HG03520 (cell line): ENCODE measurements at regions not wholly inside any gene's neighbourhood (a gene's known extent, or its start where the extent isn't known, plus 50 kb on each side); places are given as distances from the start of the nearest gene placed in this dataset.
"Not testable (repeated sequence)": the region's sequence is repeated elsewhere in the genome, so short reads cannot be mapped to it uniquely, and the experiment has no call there.

Experiments used
- ATAC-seq: cut with Tn5 transposase; IDR thresholded peaks from one replicate; pipeline ENCODE4 v1.9.1; 2021; ENCODE audit warnings: mild to moderate bottlenecking, moderate library complexity; ENCODE audit not compliant: unreplicated experiment

DNA sequence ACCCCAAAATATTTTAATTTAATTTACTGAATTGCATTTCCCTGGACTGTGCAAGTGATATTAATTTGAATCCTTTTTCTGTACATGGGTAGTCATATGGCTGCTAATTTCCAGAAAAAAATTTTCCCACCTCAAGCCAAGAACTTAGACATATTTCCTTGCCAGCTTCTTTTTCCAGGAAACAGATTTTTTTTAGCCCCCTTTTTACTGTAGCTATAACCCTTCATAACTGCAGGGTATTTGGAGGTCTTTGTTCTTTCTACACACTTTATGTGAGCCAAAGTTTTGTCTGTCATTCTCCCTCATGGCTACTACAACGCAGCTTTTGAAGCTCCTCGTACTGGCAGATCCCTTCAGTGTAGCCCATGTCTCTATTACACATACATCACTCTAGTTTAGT, 261.2 kb upstream of the PIK3R1 start:
- no peak for ATAC-seq

DNA sequence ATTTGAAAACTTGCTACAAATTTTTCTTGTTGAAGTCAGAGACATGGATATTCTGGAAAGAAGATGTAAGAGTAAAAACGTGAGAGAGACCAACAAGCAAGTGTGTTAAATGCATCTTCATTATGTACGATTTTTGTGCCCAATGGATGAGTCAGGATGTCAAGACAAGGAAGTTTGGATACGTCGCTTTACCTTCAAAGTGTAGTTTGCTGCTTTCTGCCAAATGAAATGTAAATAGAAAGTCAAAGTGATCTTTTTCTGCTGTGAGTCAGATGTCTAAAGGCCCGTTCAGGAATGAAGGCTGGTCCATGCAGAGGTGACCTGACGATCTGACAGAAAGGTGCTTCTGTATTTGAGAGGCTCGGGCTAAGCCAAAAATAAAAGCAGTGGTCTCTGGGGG, 273.1 kb upstream of the PIK3R1 start:
- no peak for ATAC-seq

- ATAC-seq: no peak
These were observed 273.7 kb upstream of the PIK3R1 start for GRCh38 chr5:67941614-67942401.

DNA sequence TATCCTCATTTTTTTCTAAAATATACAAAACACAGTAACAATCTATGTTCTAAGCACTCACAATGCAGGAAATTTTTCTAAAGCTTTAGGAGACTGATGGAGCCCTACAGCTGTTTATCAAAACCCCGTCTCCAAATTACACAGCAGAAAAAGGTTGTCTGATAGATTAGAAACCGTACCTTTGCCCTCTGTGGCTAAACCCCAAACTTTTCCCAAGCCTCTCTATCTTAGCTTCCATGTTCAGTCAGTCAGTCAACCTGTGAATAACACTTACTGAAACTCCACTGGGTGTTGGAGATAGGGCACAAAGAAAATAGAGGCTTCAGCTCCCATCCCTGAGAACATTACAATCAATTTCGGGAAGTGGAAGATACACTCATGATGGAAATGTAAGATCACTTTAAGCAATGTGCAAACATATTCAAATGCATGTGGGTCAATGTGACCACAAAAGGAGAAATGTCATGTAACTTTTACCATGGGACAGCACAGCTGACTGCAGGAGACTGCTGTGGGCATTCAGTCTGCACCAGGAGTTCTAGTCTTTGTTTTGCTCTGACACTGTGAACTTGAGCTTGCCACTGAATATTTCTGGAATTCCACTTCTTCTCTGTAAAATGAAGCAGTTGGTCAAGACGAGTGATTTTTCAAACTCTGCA, 279.5 kb upstream of the PIK3R1 start:
- ATAC-seq: no peak

DNA sequence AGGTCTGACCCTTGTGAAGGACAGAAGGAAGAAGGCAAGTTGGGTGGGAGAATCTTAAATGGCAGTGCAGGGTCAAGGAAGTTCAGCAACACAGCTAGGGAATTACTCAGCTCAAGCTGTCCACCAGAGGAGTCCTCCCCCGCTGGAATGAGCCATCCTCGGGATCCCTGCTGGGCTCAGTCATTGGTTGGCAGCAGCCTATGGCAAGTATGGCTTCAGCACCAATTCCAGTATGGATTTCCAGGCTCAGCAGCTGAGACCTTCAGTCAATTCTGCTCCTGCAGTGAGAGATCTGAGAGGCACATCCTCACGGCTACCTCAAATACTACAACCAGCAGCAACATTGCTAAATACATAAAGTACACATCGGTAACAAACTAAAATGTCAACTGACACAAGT, 280.6 kb upstream of the PIK3R1 start:
- ATAC-seq: no peak

- no peak for ATAC-seq
These were observed 290.0 kb upstream of the PIK3R1 start for GRCh38 chr5:67925511-67925910.

- no peak for ATAC-seq
These were observed 294.5 kb upstream of the PIK3R1 start for GRCh38 chr5:67921004-67921601.

DNA sequence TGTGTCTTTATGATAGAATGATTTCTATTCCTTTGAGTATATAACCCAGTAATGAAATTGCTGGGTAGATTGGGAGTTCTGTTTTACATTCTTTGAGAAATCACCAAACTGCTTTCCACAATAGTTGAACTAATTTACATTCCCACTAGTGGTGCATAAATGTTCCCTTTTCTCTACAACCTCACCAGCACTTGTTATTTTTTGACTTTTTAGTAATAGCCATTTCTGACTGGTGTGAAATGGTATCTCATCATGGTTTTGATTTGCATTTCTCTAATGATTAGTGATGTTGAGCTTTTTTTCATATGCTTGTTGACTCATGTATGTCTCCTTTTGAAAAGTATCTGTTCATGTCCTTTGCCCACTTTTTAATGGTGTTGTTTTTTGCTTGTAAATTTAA, 296.0 kb upstream of the PIK3R1 start:
- not testable (repeated sequence) for ATAC-seq

DNA sequence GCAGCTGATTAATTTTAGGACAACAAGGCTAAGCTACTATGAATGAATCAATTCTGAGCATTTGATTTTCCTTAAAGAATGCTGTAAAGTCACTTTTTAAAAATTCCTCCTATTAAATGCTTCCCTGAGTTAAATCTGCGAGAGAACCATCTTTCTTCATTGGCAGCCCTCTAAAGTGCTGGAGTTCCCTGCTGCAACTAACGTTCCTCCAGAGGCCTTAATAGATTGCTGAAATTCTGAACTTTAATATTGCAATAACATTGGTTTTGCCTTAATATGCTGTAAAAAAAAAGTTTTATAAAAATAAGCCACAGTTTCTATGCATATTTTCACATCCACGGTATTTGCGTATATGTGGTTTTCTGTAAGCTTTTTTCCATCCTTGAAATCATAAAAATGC, 298.0 kb upstream of the PIK3R1 start:
- no peak for ATAC-seq

- ATAC-seq: no peak
These were observed 305.0 kb upstream of the PIK3R1 start for GRCh38 chr5:67910546-67910945.

DNA sequence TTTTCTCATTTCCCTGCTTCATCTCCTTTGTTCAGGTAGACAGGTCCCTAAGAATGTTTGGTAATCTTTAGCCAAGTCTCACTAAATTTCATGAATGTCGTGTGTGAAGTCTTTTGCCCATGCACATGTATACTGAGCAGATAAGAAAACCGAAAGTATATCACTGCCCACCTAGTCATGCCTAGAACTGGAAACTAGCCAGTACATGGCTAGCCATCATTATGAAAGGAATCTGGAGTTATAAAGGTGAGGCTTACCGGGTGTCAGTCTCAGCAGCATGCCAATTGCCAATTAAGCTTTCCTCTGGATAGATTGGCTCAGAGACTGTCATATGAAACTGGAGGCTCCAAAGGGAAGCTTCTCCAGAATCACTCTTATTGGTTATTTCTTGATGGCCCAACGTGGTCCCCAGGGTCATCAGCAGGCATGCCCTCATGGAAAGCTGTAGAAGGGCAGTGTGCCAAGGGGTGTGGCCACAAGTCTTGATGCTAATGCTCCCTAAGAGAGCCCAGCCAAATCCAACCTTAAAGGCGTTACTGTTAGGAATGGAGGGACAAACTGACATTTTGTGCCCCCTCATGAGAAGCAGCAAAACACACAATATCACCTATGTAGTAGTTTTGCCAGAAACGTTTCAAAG, 307.3 kb upstream of the PIK3R1 start:
- ATAC-seq: no peak

- ATAC-seq: no peak
These were observed 311.2 kb upstream of the PIK3R1 start for GRCh38 chr5:67904366-67904765.

DNA sequence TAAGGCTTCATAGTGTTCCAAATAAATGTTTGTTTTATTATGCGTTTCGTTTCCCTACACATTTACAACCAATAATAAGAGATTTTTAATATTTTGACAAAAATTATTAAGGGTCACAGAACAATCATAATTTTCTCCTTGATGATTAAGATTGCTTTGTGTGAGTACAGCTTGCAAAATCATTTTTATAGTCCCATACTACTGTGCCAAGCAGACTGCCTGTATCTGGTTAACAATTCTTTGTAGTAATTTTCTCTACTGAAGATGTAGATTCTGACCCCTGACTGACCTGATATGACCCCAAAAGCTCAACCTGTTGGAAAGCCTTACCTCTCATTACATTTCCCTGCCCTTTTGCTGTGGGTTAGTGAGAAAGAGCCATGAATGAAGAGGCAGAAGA, 311.9 kb upstream of the PIK3R1 start:
- ATAC-seq: no peak

DNA sequence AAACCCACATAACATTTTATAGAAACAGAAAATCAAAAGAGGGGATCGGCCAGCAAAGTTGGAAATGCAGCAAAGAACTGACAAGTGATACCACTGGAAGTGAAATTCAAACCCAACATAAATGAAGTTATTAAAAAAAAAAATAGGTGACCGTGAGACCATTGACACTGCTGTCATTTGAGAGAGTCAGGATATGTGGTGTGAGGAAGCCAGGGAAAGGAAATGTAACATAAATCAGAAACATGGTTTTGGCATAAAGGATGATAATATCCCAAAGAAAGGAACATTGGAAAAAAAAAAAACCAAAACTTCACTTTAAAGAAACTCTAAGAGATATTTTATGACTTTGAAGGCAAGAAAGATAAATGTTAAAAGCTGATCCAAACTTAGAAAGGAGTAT, 312.4 kb upstream of the PIK3R1 start:
- no peak for ATAC-seq

GRCh38 chr5:67902497-67902830, 313.1 kb upstream of the PIK3R1 start:
- no peak for ATAC-seq

- ATAC-seq: no peak
These were observed 313.6 kb upstream of the PIK3R1 start for GRCh38 chr5:67901814-67902496.

DNA sequence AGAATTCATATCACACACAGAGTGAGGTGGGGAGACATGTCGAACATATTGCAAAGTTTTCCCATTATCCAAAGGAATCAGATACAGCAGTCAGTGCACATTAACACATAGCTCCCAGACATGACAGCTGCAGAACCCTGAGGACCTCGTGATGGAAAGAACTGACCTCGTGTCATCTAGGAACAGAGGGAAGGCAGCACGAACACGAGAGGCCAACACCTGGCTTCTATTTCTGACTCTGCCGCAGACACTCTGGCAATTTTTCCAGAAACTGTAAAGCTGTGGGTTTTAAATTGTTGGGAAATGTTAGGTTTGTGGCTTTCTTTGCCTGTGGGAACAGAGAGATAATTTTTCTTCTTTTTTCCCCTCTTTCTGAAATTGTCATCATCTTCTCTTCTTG, 315.0 kb upstream of the PIK3R1 start:
- no peak for ATAC-seq

DNA sequence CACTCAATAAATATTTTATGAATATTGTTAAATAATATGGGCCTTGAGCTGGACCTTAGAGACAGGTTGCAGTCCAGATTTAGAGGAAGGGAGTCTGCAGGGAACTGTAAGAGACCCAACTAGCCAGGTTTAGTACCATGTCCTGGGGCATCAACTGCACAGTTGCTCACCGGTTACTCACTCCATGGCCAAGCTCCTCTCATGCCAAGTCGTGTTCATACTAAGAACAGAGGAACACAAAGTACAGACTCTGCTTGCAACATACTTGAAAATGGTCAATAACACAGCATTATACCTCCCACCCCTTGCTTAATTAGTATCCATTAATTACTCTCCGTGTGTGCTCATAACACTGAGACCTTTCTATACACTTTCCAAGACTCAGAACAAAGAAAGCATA, 317.6 kb upstream of the PIK3R1 start:
- no peak for ATAC-seq

DNA sequence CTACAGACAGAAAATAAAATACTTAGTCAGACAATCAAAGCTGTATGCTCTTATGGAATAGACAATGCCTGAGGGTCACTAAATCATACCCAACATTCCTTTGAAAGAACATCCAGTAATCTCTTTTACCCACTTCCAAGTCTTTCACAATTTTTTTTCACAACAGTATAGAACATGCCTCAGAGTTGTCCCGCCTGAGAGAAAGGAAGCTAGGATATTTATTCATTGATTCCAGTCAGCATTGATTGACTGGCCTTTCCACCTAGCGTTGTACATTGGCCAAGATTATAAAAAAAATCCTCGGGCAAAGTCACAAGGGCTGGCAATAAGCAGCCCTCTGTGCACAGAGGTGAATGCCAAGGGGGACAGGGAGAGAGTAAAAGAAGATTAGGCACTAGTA, 318.1 kb upstream of the PIK3R1 start:
- ATAC-seq: no peak

- no peak for ATAC-seq
These were observed 318.6 kb upstream of the PIK3R1 start for GRCh38 chr5:67896930-67897313.

DNA sequence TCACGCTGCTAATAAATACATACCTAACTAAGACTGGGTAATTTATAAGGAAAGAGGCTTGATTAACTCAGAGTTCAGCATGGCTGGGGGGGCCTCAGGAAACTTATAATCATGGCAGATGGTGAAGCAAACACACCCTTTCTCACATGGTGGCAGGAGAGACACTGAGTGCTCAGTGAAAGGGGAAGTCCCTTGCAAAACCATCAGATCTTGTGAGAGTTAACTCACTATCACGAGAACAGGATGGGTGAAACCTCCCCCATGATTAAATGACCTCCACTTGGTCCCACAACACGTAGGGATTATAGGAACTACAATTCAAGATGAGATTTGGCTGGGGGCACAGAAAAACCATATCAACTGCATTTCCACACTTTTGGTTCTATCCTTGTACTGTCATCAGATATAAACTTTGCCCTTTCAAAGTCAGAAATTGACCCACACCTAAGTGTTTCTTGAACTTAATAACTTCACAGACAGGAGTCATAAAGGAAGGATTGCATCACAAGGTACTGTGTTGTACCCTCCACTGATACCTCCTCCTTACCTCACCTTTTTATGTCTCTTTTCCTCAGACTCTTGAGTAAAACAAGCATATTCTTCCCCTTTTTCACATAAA, 319.1 kb upstream of the PIK3R1 start:
- ATAC-seq: no peak
